ENCODE measurements at regions not wholly inside any gene's neighbourhood (a gene's known extent, or its start where the extent isn't known, plus 50 kb on each side); places are given as distances from the start of the nearest gene placed in this dataset.

- Histone ChIP-seq H3K27ac (ENCODE audit: low read depth in 1 of 2, low read length in 2 of 2) (no peak overlapping the region), H3K9me3 (ENCODE audit: control insufficient read depth in 4 of 4, low read length in 3 of 4) (no peaks in the 10 kb centered on the region), H3K36me3 (ENCODE audit: control insufficient read depth in 4 of 4, insufficient read depth in 3 of 4, low read depth in 1 of 4, low read length in 3 of 4) (no peaks in the 10 kb centered on the region), H3K4me3 (ENCODE audit: low read depth in 1 of 3, low read length in 3 of 3) (no peak overlapping the region), H3K9ac (ENCODE audit: low read depth in 1 of 2, low read length in 2 of 2) (no peak overlapping the region), H3K4me1 (ENCODE audit: control insufficient read depth in 4 of 4, insufficient read depth in 4 of 4, low read length in 3 of 4) (no peaks in the 10 kb centered on the region), H3K27me3 (ENCODE audit: control insufficient read depth in 4 of 4, insufficient read depth in 4 of 4, low read length in 3 of 4) (no peaks in the 10 kb centered on the region)
- DNase-seq (ENCODE audit: low spot score), result no peak
- WGBS, result 96% methylated on average over 5 of the region's 5 CpGs
- TF ChIP-seq MAX (IDR thresholded peaks at IDR 0.05) (no peak), RAD21 (IDR thresholded peaks at IDR 0.05) (no peak), TAF1 (conservative IDR thresholded peaks at IDR 0.05) (no peak), HNF4G (IDR thresholded peaks at IDR 0.05) (no peak), SP1 (IDR thresholded peaks at IDR 0.05) (no peak), ATF3 (IDR thresholded peaks at IDR 0.05) (no peak), YY1 (IDR thresholded peaks at IDR 0.05) (no peak), RXRA (IDR thresholded peaks at IDR 0.05) (no peak), EGR1 (IDR thresholded peaks at IDR 0.05; ENCODE audit: low read depth in 2 of 2) (no peak), GABPA (IDR thresholded peaks at IDR 0.05 in 1 of 2, conservative IDR thresholded peaks at IDR 0.05 in 1 of 2) (no peak), REST (IDR thresholded peaks at IDR 0.05) (no peak), ZBTB33 (IDR thresholded peaks at IDR 0.05) (no peak), HNF4A (conservative IDR thresholded peaks at IDR 0.05) (no peak), FOXA2 (IDR thresholded peaks at IDR 0.05) (no peak), CTCF (IDR thresholded peaks at IDR 0.05; ENCODE audit: low read depth, low read length, missing input control) (no peak), FOXA1 (IDR thresholded peaks at IDR 0.05) (no peak), NR2F2 (IDR thresholded peaks at IDR 0.05) (no peak), JUND (IDR thresholded peaks at IDR 0.05) (no peak)
These were observed 193.3 kb downstream of the RNF152 start for GRCh38 chr18:61699397-61700110.

Measured in liver (tissue), 8 donors.